ENCODE measurements at regions not wholly inside any gene's neighbourhood (a gene's known extent, or its start where the extent isn't known, plus 50 kb on each side); places are given as distances from the start of the nearest gene placed in this dataset.

DNA sequence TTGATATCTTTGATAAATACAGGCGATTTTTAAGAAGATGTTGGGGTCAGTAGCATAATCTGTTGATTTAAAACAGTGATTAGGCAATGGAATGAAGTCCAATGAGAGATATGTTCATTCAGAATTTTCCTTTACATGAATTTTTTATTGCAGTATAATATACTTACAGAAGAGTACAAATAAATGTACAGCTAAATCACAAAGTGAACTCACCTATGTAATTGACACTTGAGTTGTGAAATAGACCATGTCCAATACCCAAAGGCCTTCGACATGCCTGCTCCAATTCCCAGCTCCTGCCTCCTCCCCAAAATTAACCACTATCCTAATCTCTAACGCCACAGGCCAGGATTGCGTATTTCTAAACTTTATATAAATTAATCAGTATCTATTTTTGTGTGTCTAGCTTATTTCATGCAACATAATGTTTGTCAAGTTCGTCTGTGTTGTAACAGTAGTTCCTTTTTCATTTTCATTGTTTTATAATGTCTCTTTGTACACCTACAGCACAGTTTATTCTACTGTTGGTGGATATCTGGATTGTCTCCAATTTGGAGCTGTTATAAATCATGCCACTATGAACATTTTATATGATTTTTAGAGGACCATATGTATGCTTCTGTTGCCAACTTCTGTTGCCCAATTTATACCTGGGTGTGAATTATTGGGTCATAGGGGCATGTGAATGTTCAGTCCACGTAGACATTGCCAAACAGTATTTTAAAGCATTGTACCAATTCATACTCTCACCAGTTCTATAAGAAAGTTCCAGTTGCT lies 208.3 kb downstream of the TLE1 start:
- H3K27me3 ChIP-seq = no peaks in the 10 kb centered on the region
- intact Hi-C loops (cut with DNase I) = no loop called here
- no peaks in the 10 kb centered on the region for H3K36me3 ChIP-seq
- no peak overlapping the region for H3K4me3 ChIP-seq
- 19 to 62% methylated on average over 6 of the region's 6 CpGs for WGBS, 2 donors
- no peak for DNase-seq
- TF ChIP-seq POLR2A (IDR thresholded peaks at IDR 0.05) (no peak), POLR2AphosphoS5 (IDR thresholded peaks at IDR 0.05) (peak; percentile 11 to 59 (median 50)), EP300 (IDR thresholded peaks at IDR 0.05) (no peak)
- TF ChIP-seq, protein P1, sequence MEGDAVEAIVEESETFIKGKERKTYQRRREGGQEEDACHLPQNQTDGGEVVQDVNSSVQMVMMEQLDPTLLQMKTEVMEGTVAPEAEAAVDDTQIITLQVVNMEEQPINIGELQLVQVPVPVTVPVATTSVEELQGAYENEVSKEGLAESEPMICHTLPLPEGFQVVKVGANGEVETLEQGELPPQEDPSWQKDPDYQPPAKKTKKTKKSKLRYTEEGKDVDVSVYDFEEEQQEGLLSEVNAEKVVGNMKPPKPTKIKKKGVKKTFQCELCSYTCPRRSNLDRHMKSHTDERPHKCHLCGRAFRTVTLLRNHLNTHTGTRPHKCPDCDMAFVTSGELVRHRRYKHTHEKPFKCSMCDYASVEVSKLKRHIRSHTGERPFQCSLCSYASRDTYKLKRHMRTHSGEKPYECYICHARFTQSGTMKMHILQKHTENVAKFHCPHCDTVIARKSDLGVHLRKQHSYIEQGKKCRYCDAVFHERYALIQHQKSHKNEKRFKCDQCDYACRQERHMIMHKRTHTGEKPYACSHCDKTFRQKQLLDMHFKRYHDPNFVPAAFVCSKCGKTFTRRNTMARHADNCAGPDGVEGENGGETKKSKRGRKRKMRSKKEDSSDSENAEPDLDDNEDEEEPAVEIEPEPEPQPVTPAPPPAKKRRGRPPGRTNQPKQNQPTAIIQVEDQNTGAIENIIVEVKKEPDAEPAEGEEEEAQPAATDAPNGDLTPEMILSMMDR (IDR thresholded peaks at IDR 0.05) = no peak
- no peak overlapping the region for H3K27ac ChIP-seq
- no peaks in the 10 kb centered on the region for H3K9me3 ChIP-seq
- H3K4me1 ChIP-seq = no peaks in the 10 kb centered on the region

DNA sequence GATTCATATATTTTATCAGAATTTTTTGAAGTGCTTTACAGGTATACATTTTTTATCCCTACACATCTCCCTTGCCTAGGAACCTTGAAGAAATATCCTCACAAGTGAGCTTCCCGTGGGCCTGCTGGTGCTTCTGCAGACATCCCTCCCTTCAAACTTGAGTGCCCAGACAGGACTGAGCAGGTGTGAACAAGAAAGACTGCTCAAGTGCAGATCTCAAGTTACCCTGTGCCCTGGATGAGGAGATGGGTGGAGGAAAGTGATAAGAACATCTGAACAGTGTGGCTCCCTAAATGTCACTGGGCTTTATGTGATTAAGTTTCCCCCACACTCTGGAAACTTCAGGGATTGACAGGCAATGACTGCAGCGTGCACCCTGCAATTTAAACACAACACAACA lies 209.8 kb downstream of the TLE1 start:
- TF ChIP-seq EP300 (IDR thresholded peaks at IDR 0.05) (no peak), POLR2A (IDR thresholded peaks at IDR 0.05) (no peak), POLR2AphosphoS5 (IDR thresholded peaks at IDR 0.05) (no peak)
- TF ChIP-seq, protein P1 (IDR thresholded peaks at IDR 0.05) = no peak
- 56 to 85% methylated on average over 2 of the region's 2 CpGs for WGBS, 2 donors
- no peak for DNase-seq
- Histone ChIP-seq H3K4me3 (no peak overlapping the region), H3K9me3 (no peaks in the 10 kb centered on the region), H3K27ac (no peak overlapping the region), H3K27me3 (no peaks in the 10 kb centered on the region), H3K4me1 (no peaks in the 10 kb centered on the region), H3K36me3 (no peaks in the 10 kb centered on the region)
- intact Hi-C loops (cut with DNase I) = no loop called here

DNA sequence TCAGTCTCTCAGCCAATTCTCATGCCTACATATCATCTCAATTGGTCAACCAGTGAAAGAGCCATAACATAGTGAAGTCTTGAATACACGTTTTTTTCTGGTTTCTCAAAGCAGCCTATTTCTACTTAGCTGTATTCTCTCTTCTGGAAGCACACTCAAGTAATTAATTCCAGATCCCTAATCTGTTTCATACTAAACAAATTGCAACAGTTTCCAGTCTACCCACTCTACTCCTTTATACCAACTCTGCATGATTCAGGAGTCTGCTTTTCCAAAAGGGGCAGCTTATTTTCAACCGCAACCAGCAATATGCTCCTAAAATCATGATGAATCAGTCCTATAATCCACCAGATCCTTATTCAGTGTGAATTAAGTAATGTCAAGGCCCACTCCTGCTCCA lies 211.7 kb downstream of the TLE1 start:
- H3K4me1 ChIP-seq = no peaks in the 10 kb centered on the region
- intact Hi-C loops (cut with DNase I) = no loop called here
- WGBS, 2 donors = 93% methylated on average over 2 of the region's 2 CpGs
- no peak overlapping the region for H3K27ac ChIP-seq
- H3K27me3 ChIP-seq = no peaks in the 10 kb centered on the region
- no peaks in the 10 kb centered on the region for H3K36me3 ChIP-seq
- TF ChIP-seq, protein P1 (IDR thresholded peaks at IDR 0.05) = no peak
- TF ChIP-seq POLR2A (IDR thresholded peaks at IDR 0.05) (no peak), EP300 (IDR thresholded peaks at IDR 0.05) (no peak)
- no peak overlapping the region for H3K4me3 ChIP-seq
- no peak for DNase-seq
- no peaks in the 10 kb centered on the region for H3K9me3 ChIP-seq

DNA sequence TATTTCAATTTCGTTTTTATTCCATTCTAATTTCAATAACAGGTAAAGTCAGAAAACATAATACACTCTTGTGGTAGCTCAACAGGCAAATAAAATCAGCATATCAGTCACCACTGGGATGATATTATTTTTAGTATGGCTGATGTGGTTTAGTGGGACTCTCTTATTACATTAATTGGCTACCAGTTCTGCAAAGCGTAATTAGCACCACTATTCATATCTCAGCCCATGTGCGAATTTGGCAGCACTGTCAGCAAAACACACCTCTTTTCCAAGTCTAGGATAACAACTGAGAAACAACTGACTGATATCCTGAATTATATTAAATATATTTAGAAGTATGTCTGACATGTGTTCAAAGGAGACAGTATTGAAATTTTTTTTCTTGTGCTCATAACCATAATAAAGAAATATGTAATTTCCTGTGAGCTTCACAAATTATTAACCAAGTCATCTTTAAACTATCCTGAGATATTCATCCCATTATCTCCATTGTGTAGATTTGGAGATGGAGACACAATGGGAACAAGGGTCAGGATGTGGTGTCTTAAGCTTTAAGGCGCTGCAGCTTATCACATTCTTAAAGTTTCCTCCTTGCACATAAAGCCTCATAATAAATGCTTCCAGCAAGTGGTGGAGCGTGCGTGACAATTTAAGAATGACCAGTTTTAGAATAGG lies 212.4 kb downstream of the TLE1 start:
- H3K4me1 ChIP-seq = no peaks in the 10 kb centered on the region
- no peak overlapping the region for H3K27ac ChIP-seq
- no peak for DNase-seq
- TF ChIP-seq EP300 (IDR thresholded peaks at IDR 0.05) = no peak
- TF ChIP-seq, protein P1 (IDR thresholded peaks at IDR 0.05) = no peak
- TF ChIP-seq POLR2AphosphoS5 (IDR thresholded peaks at IDR 0.05) = no peak
- no peak for TF ChIP-seq POLR2A (IDR thresholded peaks at IDR 0.05)
- H3K4me3 ChIP-seq = no peak overlapping the region
- no peaks in the 10 kb centered on the region for H3K9me3 ChIP-seq
- WGBS, 2 donors = 91 to 95% methylated on average over 6 of the region's 6 CpGs
- intact Hi-C loops (cut with DNase I) = no loop called here
- H3K27me3 ChIP-seq = no peaks in the 10 kb centered on the region
- H3K36me3 ChIP-seq = no peaks in the 10 kb centered on the region

Data from sigmoid colon (tissue), 6 donors.